ENCODE measurements at regions not wholly inside any gene's neighbourhood (a gene's known extent, or its start where the extent isn't known, plus 50 kb on each side); places are given as distances from the start of the nearest gene placed in this dataset.

- CTCF ChIA-PET (ENCODE audit: low intra/inter-chr PET ratio, low total read pairs) = no interaction called here
- peak overlapping the region; percentile 54 for H3K4me2 ChIP-seq (ENCODE audit: low read depth, low read length)
- no TSS peak for BruUV-seq (replicated peaks)
- no peak for TF ChIP-seq ZNF367 (CRISPR knock-in tag; IDR thresholded peaks at IDR 0.05; ENCODE audit: borderline replicate concordance)
- TF ChIP-seq PPARG (CRISPR knock-in tag; conservative IDR thresholded peaks at IDR 0.05) = no peak
- no peak for TF ChIP-seq PLRG1 (conservative IDR thresholded peaks at IDR 0.05)
- TF ChIP-seq, protein P1, sequence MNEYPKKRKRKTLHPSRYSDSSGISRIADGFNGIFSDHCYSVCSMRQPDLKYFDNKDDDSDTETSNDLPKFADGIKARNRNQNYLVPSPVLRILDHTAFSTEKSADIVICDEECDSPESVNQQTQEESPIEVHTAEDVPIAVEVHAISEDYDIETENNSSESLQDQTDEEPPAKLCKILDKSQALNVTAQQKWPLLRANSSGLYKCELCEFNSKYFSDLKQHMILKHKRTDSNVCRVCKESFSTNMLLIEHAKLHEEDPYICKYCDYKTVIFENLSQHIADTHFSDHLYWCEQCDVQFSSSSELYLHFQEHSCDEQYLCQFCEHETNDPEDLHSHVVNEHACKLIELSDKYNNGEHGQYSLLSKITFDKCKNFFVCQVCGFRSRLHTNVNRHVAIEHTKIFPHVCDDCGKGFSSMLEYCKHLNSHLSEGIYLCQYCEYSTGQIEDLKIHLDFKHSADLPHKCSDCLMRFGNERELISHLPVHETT (CRISPR knock-in tag; conservative IDR thresholded peaks at IDR 0.05) = no peak
- TF ChIP-seq ZNF704 (CRISPR knock-in tag; IDR thresholded peaks at IDR 0.05; ENCODE audit: borderline replicate concordance) = no peak
- TF ChIP-seq PRDM15 (CRISPR knock-in tag; IDR thresholded peaks at IDR 0.05) = no peak
- peak; percentile 77; the same call in 1 of the 2 replicates for TF ChIP-seq HMG20A (CRISPR knock-in tag; IDR thresholded peaks at IDR 0.05; ENCODE audit: borderline replicate concordance)
- TF ChIP-seq BRCA1 (CRISPR knock-in tag; IDR thresholded peaks at IDR 0.05) = no peak
- TF ChIP-seq BRF2 (CRISPR knock-in tag; IDR thresholded peaks at IDR 0.05) = no peak
- no peak for TF ChIP-seq TMF1 (CRISPR knock-in tag; IDR thresholded peaks at IDR 0.05; ENCODE audit: low read depth)
- peak; percentile 52 for TF ChIP-seq ZNF605 (CRISPR knock-in tag; IDR thresholded peaks at IDR 0.05)
- TF ChIP-seq MEF2D (CRISPR knock-in tag; IDR thresholded peaks at IDR 0.05) = no peak
- no peak for TF ChIP-seq REXO4 (CRISPR knock-in tag; IDR thresholded peaks at IDR 0.05; ENCODE audit: borderline replicate concordance)
- no peak for TF ChIP-seq ZBTB3 (CRISPR knock-in tag; IDR thresholded peaks at IDR 0.05; ENCODE audit: borderline replicate concordance, low read depth)
- no peak for TF ChIP-seq NCOA5 (CRISPR knock-in tag; IDR thresholded peaks at IDR 0.05)
- no peak for TF ChIP-seq KAT2B (IDR thresholded peaks at IDR 0.05; ENCODE audit: borderline replicate concordance, low read depth, low read length)
- no peak for TF ChIP-seq NR1H2 (CRISPR knock-in tag; IDR thresholded peaks at IDR 0.05; ENCODE audit: borderline replicate concordance, low read depth)
- no peak for TF ChIP-seq POLR2A (IDR thresholded peaks at IDR 0.05; ENCODE audit: insufficient read depth in 1 of 2, low read depth in 2 of 2, low read length in 2 of 2)
- TF ChIP-seq FOXJ3 (CRISPR knock-in tag; IDR thresholded peaks at IDR 0.05; ENCODE audit: borderline replicate concordance) = peak; percentile 60; the same call in 1 of the 2 replicates
Measured at GRCh38 chr3:27623085-27623753, 98.9 kb downstream of the EOMES start.

More at GRCh38 chr3:27623085-27623753, 98.9 kb downstream of the EOMES start:
- Histone ChIP-seq H4K20me1 (ENCODE audit: insufficient read depth, low read length) (no peaks in the 10 kb centered on the region), H3K4me3 (replicated peaks in 1 of 3; ENCODE audit: insufficient read depth in 1 of 3, low read depth in 2 of 3, low read length in 3 of 3) (peak overlapping the region in 1 of 3 experiments; percentile 34; a peak in 1 of 6 replicates), H3K9me3 (ENCODE audit: low read length) (no peaks in the 10 kb centered on the region), H3K4me1 (ENCODE audit: insufficient read depth, low read length) (peaks cover 48% of the 10 kb centered on the region), H3K27ac (ENCODE audit: extremely low read length, insufficient read depth, low read length) (peak overlapping the region; percentile 30), H3K36me3 (replicated peaks in 1 of 2; ENCODE audit: control insufficient read depth in 1 of 2, insufficient read depth in 2 of 2, low read length in 2 of 2) (no peaks in the 10 kb centered on the region), H2AFZ (ENCODE audit: low read length) (no peak overlapping the region), H3K9ac (ENCODE audit: insufficient read depth, low read depth, low read length) (no peak overlapping the region), H3K27me3 (ENCODE audit: control insufficient read depth in 1 of 2, insufficient read depth in 2 of 2, low read length in 2 of 2) (no peaks in the 10 kb centered on the region), H3K79me2 (ENCODE audit: insufficient read depth, low read length) (no peaks in the 10 kb centered on the region)
- ATAC-seq (peak; percentile 84), DNase-seq (ENCODE audit: low spot score) (peak; percentile 86), FAIRE-seq (no peak)
- POLR2A ChIA-PET = interaction anchor here (1.8 kb wide), 1 partner anchor 10 kb away, joined by 5 read pairs; no protein-coding TSS in a partner anchor
- intact Hi-C loops (cut with micrococcal nuclease; ENCODE audit: unreplicated experiment) = no loop called here
- in situ Hi-C loops (cut with HindIII; ENCODE audit: extremely low pct_ligation_motif_present, low pct_unique_long_range_greater_than_20kb) = no loop called here
- 0% methylated on average over 4 of the region's 4 CpGs for WGBS (ENCODE audit: low lambda C conversion rate)
